Stimulated activated CD4-positive, alpha-beta T cell treated with anti-CD3 and anti-CD28 coated beads, Interleukin-4, amount 100 ng/mL, for 24 hours (primary cell): ENCODE measurements at regions not wholly inside any gene's neighbourhood (a gene's known extent, or its start where the extent isn't known, plus 50 kb on each side); places are given as distances from the start of the nearest gene placed in this dataset.
"Not testable (repeated sequence)": the region's sequence is repeated elsewhere in the genome, so short reads cannot be mapped to it uniquely, and the experiment has no call there.

ENCODE experiments used
- DNase-seq: peaks from one replicate; pipeline ENCODE4 v3.0.0-alpha.2; 2020

GRCh38 chr2:7154656-7155055, 237.4 kb downstream of the RNF144A start:
- DNase-seq: no peak

- DNase-seq: no peak
Measured at GRCh38 chr2:7161501-7161900, 244.3 kb downstream of the RNF144A start.

GRCh38 chr2:7165736-7166135, 248.5 kb downstream of the RNF144A start:
- DNase-seq: no peak

- no peak for DNase-seq
Measured at GRCh38 chr2:7167801-7168411, 250.7 kb downstream of the RNF144A start.

- no peak for DNase-seq
Measured at GRCh38 chr2:7169593-7169992, 252.4 kb downstream of the RNF144A start.

DNA sequence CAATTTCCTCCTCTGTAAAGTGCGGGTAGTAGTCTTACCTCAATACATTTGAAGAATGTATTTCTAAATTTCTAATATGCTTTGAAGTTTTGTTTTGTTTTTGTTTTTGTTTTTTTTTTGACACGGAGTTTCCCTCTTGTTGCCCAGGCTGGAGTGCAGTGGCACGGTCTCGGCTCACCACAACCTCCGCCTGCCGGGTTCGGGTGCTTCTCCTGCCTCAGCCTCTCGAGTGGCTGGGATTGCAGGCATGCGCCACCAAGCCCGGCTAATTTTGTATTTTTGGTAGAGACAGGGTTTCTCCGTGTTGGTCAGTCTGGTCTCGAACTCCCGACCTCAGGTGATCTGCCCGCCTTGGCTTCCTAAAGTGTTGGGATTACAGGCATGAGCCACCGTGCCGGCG, 261.8 kb downstream of the RNF144A start:
- not testable (repeated sequence) for DNase-seq

DNA sequence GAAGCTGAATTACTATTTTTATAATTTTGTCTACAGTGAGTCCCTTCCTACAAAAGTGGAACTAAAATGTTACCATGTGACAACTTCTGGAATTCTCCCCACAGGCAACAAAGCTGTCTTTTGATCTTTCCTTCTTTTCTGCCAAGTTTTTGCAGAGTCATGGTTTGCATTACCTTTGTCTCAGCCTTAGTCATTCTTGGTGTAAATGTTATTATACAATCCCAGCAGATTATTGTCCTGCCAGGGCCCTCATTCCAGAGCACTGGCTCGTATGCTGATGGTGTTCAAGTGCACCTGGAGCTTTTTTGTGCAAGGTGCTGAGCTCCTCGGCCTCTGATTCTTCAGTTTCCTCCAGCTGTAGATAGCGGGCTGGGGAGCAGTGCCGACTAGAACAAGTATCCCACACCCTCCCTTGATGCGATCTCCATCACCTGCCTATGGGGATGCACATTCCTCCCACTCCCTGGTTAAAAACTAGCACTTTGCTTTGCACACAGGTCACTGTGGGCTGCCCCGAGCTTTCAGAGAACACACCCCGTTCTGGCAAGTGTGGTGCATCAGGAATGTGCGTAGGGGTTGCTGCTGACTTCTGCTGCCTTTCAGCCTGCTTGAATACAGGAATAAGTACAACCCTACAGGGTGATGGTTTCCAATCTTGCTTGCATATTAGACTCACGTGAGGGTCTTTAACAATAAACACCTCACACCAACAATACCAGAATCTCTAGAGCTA, 263.6 kb downstream of the RNF144A start:
- DNase-seq: no peak

DNA sequence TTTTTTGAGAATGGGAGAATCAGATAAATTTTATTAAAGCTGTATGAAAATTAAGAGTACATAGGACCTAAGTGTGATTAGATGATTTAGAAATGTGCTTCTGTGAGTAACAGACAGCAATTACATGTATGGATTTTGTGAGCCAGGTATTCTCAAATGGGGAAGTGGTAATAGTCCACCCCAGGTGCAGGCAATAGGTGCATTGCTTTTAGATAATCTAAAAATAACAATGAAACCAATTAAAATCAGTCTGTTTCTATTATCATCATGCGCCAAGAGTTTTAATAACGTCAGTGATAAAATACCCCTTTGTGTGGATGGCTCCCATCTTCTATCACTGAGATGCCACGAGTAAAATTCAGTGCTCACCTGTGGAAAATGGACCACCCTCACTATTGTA, 265.3 kb downstream of the RNF144A start:
- no peak for DNase-seq

- DNase-seq: no peak
Measured at GRCh38 chr2:7189106-7189505, 271.9 kb downstream of the RNF144A start.

DNA sequence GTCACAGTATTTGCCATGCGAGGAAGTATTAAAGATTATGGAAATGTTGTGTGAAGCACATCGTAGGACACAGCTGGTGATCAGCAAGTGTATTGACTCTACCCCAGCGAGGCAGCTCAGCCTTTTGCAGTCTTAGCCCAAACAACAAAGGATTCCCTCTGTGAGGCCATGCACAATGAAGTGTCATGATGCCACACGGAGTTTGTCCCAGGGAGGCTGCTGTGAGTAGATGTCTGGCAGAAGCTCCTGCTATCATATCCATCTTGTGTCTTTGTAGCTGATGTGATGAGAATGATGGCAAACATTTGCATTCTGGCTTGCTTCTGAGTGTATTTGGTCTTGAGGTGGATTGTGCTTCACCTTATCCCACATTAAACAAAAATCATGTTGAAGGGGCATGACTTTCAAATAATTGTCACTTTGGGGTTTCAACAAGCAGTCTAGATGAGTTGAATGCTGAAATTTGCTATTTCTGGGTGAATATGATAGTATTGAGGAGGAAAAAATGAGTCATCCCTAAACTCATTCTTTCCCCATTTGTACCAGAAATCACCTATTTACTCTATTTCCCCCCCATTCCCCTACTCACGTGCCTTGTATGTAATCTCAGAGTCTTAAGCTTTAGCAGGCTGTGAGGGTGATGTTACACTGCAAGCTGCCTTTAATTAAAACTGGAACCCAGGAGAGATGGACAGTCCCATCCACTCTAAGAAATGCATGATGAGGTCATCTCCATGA, 273.5 kb downstream of the RNF144A start:
- DNase-seq: no peak

GRCh38 chr2:7191932-7192331, 274.7 kb downstream of the RNF144A start:
- DNase-seq: no peak

DNA sequence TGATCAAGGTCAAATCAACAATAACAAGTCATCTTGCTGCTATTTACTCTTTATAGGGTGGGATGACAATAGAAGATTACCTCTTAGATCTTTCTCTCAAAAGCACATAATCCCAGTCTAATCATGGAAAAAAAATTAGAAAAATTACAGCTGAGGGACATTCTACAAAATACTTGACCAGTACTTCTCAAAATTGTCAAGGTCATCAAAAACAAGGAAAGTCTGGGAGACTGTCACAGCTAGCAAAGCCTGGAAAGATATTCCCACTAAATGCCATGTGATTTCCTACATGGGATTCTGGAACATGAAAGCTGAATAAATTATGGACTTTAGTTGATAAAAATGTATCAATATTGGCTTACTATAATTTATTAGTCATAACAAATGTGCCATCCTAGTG, 276.2 kb downstream of the RNF144A start:
- DNase-seq: no peak

DNA sequence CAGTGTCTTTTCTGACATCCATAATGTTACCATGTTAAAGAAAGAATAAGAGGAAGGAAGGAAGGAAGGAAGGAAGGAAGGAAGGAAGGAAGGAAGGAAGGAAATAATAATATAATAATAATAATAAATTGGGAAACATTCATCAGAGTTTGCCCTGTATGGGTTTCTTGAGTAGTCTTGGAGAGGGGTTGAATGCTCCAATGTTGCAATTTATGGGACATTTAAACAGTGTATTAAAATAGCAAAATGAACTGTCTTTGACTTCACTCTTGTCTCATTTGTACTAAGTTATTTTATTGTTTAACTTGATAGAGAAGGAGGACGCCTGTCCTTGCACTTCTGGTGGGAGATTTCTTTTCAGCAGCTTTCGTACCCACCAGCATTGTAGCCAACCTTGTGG, 277.7 kb downstream of the RNF144A start:
- no peak for DNase-seq

- no peak for DNase-seq
Measured at GRCh38 chr2:7196883-7197282, 279.7 kb downstream of the RNF144A start.

- no peak for DNase-seq
Measured at GRCh38 chr2:7201851-7202250, 284.6 kb downstream of the RNF144A start.

- DNase-seq: peak; percentile 66
Measured at GRCh38 chr2:7203056-7203467, 285.9 kb downstream of the RNF144A start.

GRCh38 chr2:7205151-7205830, 288.1 kb downstream of the RNF144A start:
- DNase-seq: no peak

DNA sequence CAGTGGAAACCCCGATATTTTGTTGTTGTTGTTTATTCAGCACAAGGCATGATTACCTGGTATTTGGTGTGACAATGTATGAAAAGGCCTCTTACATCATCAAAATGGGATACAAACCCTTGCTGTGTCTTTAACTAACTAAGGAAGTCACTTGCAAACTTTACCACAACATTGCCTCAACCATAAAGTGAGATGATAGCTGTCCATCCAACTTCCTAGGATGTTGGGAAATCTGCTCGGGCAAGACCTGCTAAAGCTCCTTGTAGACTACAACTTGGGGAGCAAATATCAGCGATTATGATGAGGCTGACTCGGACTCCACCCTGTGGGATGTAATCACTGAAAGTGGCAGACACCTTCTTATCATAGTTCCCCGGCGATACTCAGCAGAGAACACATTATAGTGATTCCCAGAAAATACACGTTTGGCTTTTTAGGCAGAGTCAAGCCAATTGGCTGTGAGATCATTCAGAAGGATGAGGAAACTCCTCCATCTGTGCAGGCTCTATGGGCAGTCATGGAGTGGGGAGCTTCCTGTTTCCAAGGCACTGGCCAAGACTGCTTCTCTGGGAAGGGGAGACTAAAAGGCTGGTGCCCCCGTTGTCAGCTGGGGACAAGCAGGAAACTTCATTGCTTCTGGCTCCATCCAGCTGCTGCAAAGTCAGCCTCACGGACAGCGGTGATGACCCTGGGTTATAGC, 289.0 kb downstream of the RNF144A start:
- DNase-seq: no peak

DNA sequence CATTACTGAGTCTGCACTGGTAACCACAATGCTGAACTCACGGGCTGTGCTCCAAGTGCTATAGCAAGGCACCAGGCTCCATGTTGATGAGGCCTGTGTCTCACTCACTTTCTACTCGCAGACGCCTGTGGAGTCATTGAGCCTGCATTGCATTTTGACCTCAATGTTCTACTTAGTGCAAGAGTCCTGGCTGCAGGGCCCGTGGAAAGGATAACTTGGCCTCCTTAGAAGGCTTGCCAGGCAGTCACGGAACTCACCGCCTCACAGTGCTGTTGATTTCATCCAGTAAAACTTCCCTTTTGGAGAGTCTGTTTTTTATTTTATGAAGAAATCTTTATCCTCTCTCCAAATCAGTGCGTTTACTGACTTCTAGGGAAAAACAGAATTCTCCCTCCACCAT, 290.4 kb downstream of the RNF144A start:
- no peak for DNase-seq

- DNase-seq: no peak
Measured at GRCh38 chr2:7209757-7210555, 292.7 kb downstream of the RNF144A start.

- DNase-seq: no peak
Measured at GRCh38 chr2:7210712-7211111, 293.5 kb downstream of the RNF144A start.

GRCh38 chr2:7225848-7226247, 308.6 kb downstream of the RNF144A start:
- DNase-seq: no peak
